Hepatocyte (in vitro differentiated cells): ENCODE measurements at regions not wholly inside any gene's neighbourhood (a gene's known extent, or its start where the extent isn't known, plus 50 kb on each side); places are given as distances from the start of the nearest gene placed in this dataset.

Experiments used
- CTCF ChIP-seq: fragments of 200-600 bp; sonication (generic); IDR thresholded peaks from 2 replicates; pipeline ENCODE4 v1.5.1; 2016; ENCODE audit warnings: antibody characterized with exemption, mild to moderate bottlenecking; ENCODE audit not compliant: poor library complexity
- EZH2phosphoT487 ChIP-seq: fragments of 200-600 bp; sonication (generic); IDR thresholded peaks from one replicate; pipeline ENCODE4 v1.6.1; 2018; ENCODE audit warnings: antibody characterized with exemption, mild to moderate bottlenecking, low read depth, moderate library complexity; ENCODE audit not compliant: unreplicated experiment, severe bottlenecking

GRCh38 chr18:42576124-42576523, 539.4 kb downstream of the RIT2 start:
- no peak for TF ChIP-seq CTCF
- no peak for TF ChIP-seq EZH2phosphoT487
